Natural killer cell (primary cell): ENCODE measurements at regions not wholly inside any gene's neighbourhood (a gene's known extent, or its start where the extent isn't known, plus 50 kb on each side); places are given as distances from the start of the nearest gene placed in this dataset.

ENCODE experiments used
- ATAC-seq, 3 donors: fragments of 150-1000 bp in 2 of 3; fragments of 200-7000 bp in 1 of 3; cut with Tn5 transposase; 1 replicate in 1 of 3; 2 replicates in 2 of 3; pipeline ENCODE4 v1.10.0; 2021; ENCODE audit warnings: mild to moderate bottlenecking in 2 of 3, moderate library complexity in 2 of 3
- DNase-seq, 2 donors: peaks; one replicate each; pipeline versions ENCODE4 v3.0.0 to v3.0.0-alpha.2; 2013 to 2021; ENCODE audit warnings: mixed read lengths in 1 of 2
- H3K27ac ChIP-seq: one replicate; pipeline ENCODE4 v1.5.1; 2013; ENCODE audit warnings: mild to moderate bottlenecking, low read length
- H3K27me3 ChIP-seq: one replicate; pipeline ENCODE4 v1.6.1; 2013; ENCODE audit warnings: low read length; ENCODE audit not compliant: control insufficient read depth, insufficient read depth
- H3K36me3 ChIP-seq: one replicate; pipeline ENCODE4 v1.6.1; 2013; ENCODE audit warnings: low read length; ENCODE audit not compliant: control insufficient read depth, insufficient read depth
- H3K4me1 ChIP-seq: one replicate; pipeline ENCODE4 v1.6.1; 2013; ENCODE audit warnings: low read length; ENCODE audit not compliant: control insufficient read depth, insufficient read depth
- H3K4me3 ChIP-seq: one replicate; pipeline ENCODE4 v1.5.1; 2013; ENCODE audit warnings: low read length
- H3K9me3 ChIP-seq: one replicate; pipeline ENCODE4 v1.6.1; 2013; ENCODE audit warnings: low read length; ENCODE audit not compliant: control insufficient read depth, insufficient read depth
- H3K27ac Mint-ChIP-seq, 2 donors: one replicate each; pipeline ENCODE4 v1.8.0; 2022; ENCODE audit warnings: mild to moderate bottlenecking in 2 of 2, mixed read lengths in 2 of 2, moderate library complexity in 1 of 2
- H3K27me3 Mint-ChIP-seq, 2 donors: one replicate each; pipeline ENCODE4 v1.8.0; 2022; ENCODE audit warnings: low read depth in 2 of 2, mixed read lengths in 2 of 2
- H3K36me3 Mint-ChIP-seq: one replicate; pipeline ENCODE4 v1.8.0; 2022; ENCODE audit warnings: mixed read lengths
- H3K4me1 Mint-ChIP-seq, 2 donors: one replicate each; pipeline ENCODE4 v1.8.0; 2022; ENCODE audit warnings: mixed read lengths in 2 of 2
- H3K4me3 Mint-ChIP-seq: one replicate; pipeline ENCODE4 v1.8.0; 2022; ENCODE audit warnings: mild to moderate bottlenecking, moderate library complexity, mixed read lengths
- H3K9me3 Mint-ChIP-seq, 2 donors: one replicate each; pipeline ENCODE4 v1.8.0; 2022; ENCODE audit warnings: mixed read lengths in 2 of 2
- CTCF ChIP-seq: fragments of 200-600 bp; IDR thresholded peaks from one replicate; pipeline ENCODE4 v1.8.0; 2022; ENCODE audit warnings: antibody characterized with exemption
- WGBS: methylation state at CpG from one replicate; pipeline ENCODE4 v1.1.7; 2013; ENCODE audit warnings: missing lambda C conversion rate; ENCODE audit not compliant: insufficient coverage; 5-methylcytosine and 5-hydroxymethylcytosine counted together
- intact Hi-C: fragments of 100-400 bp; cut with micrococcal nuclease; formaldehyde crosslinking; loops from one replicate; pipeline ENCODE4 v1.14.2; 2022

GRCh38 chr14:48490756-48491155 lies 815.4 kb upstream of the MDGA2 start:
- peaks cover 6 to 17% of the 10 kb centered on the region in 2 donors for H3K9me3 Mint-ChIP-seq
- Histone ChIP-seq H3K9me3 (peaks cover 5% of the 10 kb centered on the region), H3K4me3 (no peak overlapping the region), H3K4me1 (no peaks in the 10 kb centered on the region), H3K27ac (no peak overlapping the region), H3K36me3 (no peaks in the 10 kb centered on the region), H3K27me3 (no peaks in the 10 kb centered on the region)
- WGBS, result 81% methylated on average over 2 of the region's 4 CpGs
- no peak overlapping the region for H3K27ac Mint-ChIP-seq
- intact Hi-C loops, result no loop called here
- no peak for ATAC-seq
- H3K4me1 Mint-ChIP-seq, result no peaks in the 10 kb centered on the region
- no peak for TF ChIP-seq CTCF
- DNase-seq, result no peak
- H3K4me3 Mint-ChIP-seq, result no peak overlapping the region
- no peaks in the 10 kb centered on the region for H3K27me3 Mint-ChIP-seq
- no peaks in the 10 kb centered on the region for H3K36me3 Mint-ChIP-seq

GRCh38 chr14:48473944-48474343 lies 798.5 kb upstream of the MDGA2 start:
- H3K27ac Mint-ChIP-seq, result no peak overlapping the region
- peaks cover 8 to 17% of the 10 kb centered on the region in 2 donors for H3K9me3 Mint-ChIP-seq
- H3K4me3 Mint-ChIP-seq, result no peak overlapping the region
- Histone ChIP-seq H3K9me3 (no peaks in the 10 kb centered on the region), H3K36me3 (no peaks in the 10 kb centered on the region), H3K27ac (no peak overlapping the region), H3K4me3 (no peak overlapping the region), H3K27me3 (no peaks in the 10 kb centered on the region), H3K4me1 (no peaks in the 10 kb centered on the region)
- ATAC-seq, result no peak
- no peaks in the 10 kb centered on the region for H3K27me3 Mint-ChIP-seq
- H3K4me1 Mint-ChIP-seq, result no peaks in the 10 kb centered on the region
- no peaks in the 10 kb centered on the region for H3K36me3 Mint-ChIP-seq
- no peak for DNase-seq
- intact Hi-C loops, result no loop called here
- no CpG with 5 or more reads among the region's 1 CpG for WGBS
- TF ChIP-seq CTCF, result no peak

DNA sequence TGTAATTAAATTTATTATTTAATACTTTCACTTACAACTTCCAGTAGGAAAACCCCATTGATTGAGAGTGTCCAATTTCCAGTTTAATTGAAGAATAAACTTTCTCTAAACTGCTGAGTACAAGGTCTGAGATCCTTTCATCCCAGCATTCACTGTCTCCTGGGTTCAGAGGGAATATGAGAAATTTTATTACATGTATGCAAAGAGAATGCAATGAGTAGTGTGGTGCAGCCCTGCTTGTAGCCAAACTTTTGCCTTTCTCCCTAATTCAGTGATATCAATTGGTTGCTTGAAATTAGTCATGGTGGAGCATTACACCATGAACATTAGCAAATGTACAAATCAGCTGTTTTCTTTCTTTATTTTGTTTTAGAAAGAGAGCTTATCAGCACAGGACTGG lies 780.6 kb upstream of the MDGA2 start:
- Histone ChIP-seq H3K27me3 (no peaks in the 10 kb centered on the region), H3K36me3 (no peaks in the 10 kb centered on the region), H3K4me3 (no peak overlapping the region), H3K4me1 (no peaks in the 10 kb centered on the region), H3K27ac (no peak overlapping the region), H3K9me3 (no peaks in the 10 kb centered on the region)
- Mint-ChIP-seq H3K9me3 (peaks cover 5 to 12% of the 10 kb centered on the region in 2 donors), H3K36me3 (no peaks in the 10 kb centered on the region), H3K4me3 (no peak overlapping the region), H3K27ac (no peak overlapping the region), H3K27me3 (no peaks in the 10 kb centered on the region), H3K4me1 (no peaks in the 10 kb centered on the region)
- no peak for ATAC-seq
- DNase-seq, result no peak
- no peak for TF ChIP-seq CTCF
- intact Hi-C loops, result no loop called here

- no peaks in the 10 kb centered on the region for H3K36me3 Mint-ChIP-seq
- Histone ChIP-seq H3K4me1 (no peaks in the 10 kb centered on the region), H3K36me3 (no peaks in the 10 kb centered on the region), H3K27ac (no peak overlapping the region), H3K4me3 (no peak overlapping the region), H3K9me3 (no peaks in the 10 kb centered on the region), H3K27me3 (no peaks in the 10 kb centered on the region)
- 92% methylated on average over 2 of the region's 2 CpGs for WGBS
- intact Hi-C loops, result no loop called here
- no peak for DNase-seq
- no peak for ATAC-seq
- no peaks in the 10 kb centered on the region for H3K27me3 Mint-ChIP-seq
- TF ChIP-seq CTCF, result no peak
- H3K4me3 Mint-ChIP-seq, result no peak overlapping the region
- H3K27ac Mint-ChIP-seq, result no peak overlapping the region
- peaks cover 5 to 14% of the 10 kb centered on the region in 2 donors for H3K9me3 Mint-ChIP-seq
- H3K4me1 Mint-ChIP-seq, result no peaks in the 10 kb centered on the region
These were observed 779.5 kb upstream of the MDGA2 start for GRCh38 chr14:48454887-48455286.
